DOHH2 (cell line): ENCODE measurements at regions not wholly inside any gene's neighbourhood (a gene's known extent, or its start where the extent isn't known, plus 50 kb on each side); places are given as distances from the start of the nearest gene placed in this dataset.

ENCODE experiments used
- H3F3A ChIP-seq: fragments of 200-600 bp; sonication (generic), shearing (Covaris generic); 2 replicates; pipeline ENCODE4 v1.6.0; 2016; ENCODE audit warnings: antibody characterized with exemption, mild to moderate bottlenecking; ENCODE audit not compliant: control insufficient read depth, insufficient read depth
- H3K27ac ChIP-seq: fragments of 200-600 bp; sonication (generic); 2 replicates; pipeline ENCODE4 v1.5.1; 2014; ENCODE audit warnings: low read depth, mild to moderate bottlenecking, low read length, moderate library complexity
- H3K27me3 ChIP-seq: fragments of 200-600 bp; sonication (generic); 2 replicates; pipeline ENCODE4 v1.6.1; 2014; ENCODE audit warnings: mild to moderate bottlenecking, low read length, mixed read lengths; ENCODE audit not compliant: control insufficient read depth
- H3K36me3 ChIP-seq: fragments of 200-600 bp; sonication (generic); 2 replicates; pipeline ENCODE4 v1.6.1; 2014; ENCODE audit warnings: mild to moderate bottlenecking, low read length, moderate library complexity, mixed read lengths; ENCODE audit not compliant: control insufficient read depth
- H3K4me1 ChIP-seq: fragments of 200-600 bp; sonication (generic); 2 replicates; pipeline ENCODE4 v1.6.1; 2014; ENCODE audit warnings: mild to moderate bottlenecking, low read length, mixed read lengths; ENCODE audit not compliant: control insufficient read depth
- H3K4me2 ChIP-seq: fragments of 200-600 bp; sonication (generic); 2 replicates; pipeline ENCODE4 v1.6.0; 2014; ENCODE audit warnings: mild to moderate bottlenecking, low read length, moderate library complexity
- H3K4me3 ChIP-seq: fragments of 200-600 bp; sonication (generic); 2 replicates; pipeline ENCODE4 v1.5.1; 2014; ENCODE audit warnings: mild to moderate bottlenecking, low read length, mixed read lengths
- H3K79me2 ChIP-seq: fragments of 200-600 bp; sonication (generic); 2 replicates; pipeline ENCODE4 v1.6.1; 2014; ENCODE audit warnings: mild to moderate bottlenecking, low read length, mixed read lengths; ENCODE audit not compliant: control insufficient read depth
- H3K9me2 ChIP-seq: fragments of 200-600 bp; sonication (generic); replicated peaks from 2 replicates; pipeline ENCODE4 v1.6.1; 2014; ENCODE audit warnings: mild to moderate bottlenecking, low read length, mixed read lengths; ENCODE audit not compliant: control insufficient read depth
- H3K9me3 ChIP-seq: fragments of 200-600 bp; sonication (generic); 2 replicates; pipeline ENCODE4 v1.6.1; 2014; ENCODE audit warnings: antibody characterized with exemption, low read length, mixed read lengths; ENCODE audit not compliant: control insufficient read depth, insufficient read depth
- H4K20me1 ChIP-seq: fragments of 200-600 bp; sonication (generic); 2 replicates; pipeline ENCODE4 v1.6.0; 2014; ENCODE audit warnings: low read depth, mild to moderate bottlenecking, antibody characterized with exemption, low read length, moderate library complexity; ENCODE audit not compliant: control insufficient read depth, insufficient read depth
- EZH2phosphoT487 ChIP-seq: fragments of 200-600 bp; sonication (generic); IDR thresholded peaks from 2 replicates; pipeline ENCODE4 v1.6.1; 2017; ENCODE audit warnings: borderline replicate concordance, mild to moderate bottlenecking, antibody characterized with exemption, low read length, moderate library complexity, mixed read lengths
- TF ChIP-seq, protein P1 (sequence below): fragments of 200-600 bp; sonication (generic); IDR thresholded peaks from one replicate; pipeline ENCODE4 v1.5.1; 2014; ENCODE audit warnings: antibody characterized with exemption, mild to moderate bottlenecking, low read depth, low read length; ENCODE audit not compliant: poor library complexity, severe bottlenecking

DNA sequence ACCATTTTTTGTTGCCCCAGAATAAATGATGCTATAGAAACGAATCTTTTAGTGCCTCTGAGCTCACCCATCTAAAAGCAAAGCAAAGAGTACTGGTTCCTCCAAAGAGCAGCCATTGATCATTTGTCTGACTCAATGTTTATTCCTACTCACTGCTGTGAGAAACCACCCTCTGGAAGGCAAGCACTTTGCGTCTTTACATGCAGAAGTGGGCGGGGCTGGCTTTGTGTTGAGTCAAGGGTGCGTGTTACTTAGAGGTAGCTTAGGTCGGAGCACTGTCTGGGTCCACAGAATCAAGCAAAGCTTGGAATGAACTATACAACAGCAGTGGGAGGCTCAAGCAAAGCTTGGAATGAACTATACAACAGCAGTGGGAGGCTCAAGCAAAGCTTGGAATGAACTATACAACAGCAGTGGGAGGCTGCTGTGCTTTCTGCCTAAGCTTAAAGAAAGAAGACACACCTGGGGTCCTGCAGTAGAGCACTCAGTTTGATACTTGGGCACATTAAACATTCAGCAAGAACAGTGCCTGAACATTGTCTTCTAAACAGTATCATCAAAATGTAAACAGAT, 77.2 kb upstream of the PRICKLE1 start:
- Histone ChIP-seq H4K20me1 (no peaks in the 10 kb centered on the region), H3F3A (no peaks in the 10 kb centered on the region), H3K4me3 (no peak overlapping the region), H3K27ac (no peak overlapping the region), H3K4me1 (no peaks in the 10 kb centered on the region), H3K36me3 (no peaks in the 10 kb centered on the region), H3K9me3 (no peaks in the 10 kb centered on the region), H3K9me2 (no peaks in the 10 kb centered on the region), H3K4me2 (no peak overlapping the region), H3K79me2 (no peaks in the 10 kb centered on the region), H3K27me3 (no peaks in the 10 kb centered on the region)
- TF ChIP-seq EZH2phosphoT487: no peak
- TF ChIP-seq, protein P1, sequence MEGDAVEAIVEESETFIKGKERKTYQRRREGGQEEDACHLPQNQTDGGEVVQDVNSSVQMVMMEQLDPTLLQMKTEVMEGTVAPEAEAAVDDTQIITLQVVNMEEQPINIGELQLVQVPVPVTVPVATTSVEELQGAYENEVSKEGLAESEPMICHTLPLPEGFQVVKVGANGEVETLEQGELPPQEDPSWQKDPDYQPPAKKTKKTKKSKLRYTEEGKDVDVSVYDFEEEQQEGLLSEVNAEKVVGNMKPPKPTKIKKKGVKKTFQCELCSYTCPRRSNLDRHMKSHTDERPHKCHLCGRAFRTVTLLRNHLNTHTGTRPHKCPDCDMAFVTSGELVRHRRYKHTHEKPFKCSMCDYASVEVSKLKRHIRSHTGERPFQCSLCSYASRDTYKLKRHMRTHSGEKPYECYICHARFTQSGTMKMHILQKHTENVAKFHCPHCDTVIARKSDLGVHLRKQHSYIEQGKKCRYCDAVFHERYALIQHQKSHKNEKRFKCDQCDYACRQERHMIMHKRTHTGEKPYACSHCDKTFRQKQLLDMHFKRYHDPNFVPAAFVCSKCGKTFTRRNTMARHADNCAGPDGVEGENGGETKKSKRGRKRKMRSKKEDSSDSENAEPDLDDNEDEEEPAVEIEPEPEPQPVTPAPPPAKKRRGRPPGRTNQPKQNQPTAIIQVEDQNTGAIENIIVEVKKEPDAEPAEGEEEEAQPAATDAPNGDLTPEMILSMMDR: no peak

DNA sequence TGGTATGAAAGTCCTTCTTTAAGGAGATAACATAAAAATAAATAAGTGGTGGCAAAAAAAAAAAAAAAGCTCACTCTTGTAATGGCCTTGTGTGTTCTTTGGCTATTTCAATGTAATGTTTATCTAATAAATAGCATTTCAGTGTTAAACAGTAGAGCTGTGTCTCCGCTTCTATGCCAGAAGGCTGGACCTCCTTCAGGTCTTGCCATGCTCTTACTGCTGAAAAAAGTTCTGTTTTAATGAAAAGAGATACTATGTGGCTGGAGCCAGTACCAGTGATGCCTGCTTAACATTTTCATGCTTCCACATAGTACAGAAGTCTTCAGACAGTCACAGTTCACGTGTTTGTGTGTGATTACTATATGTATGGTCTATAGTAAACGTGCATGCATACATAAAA, 74.1 kb upstream of the PRICKLE1 start:
- no peak overlapping the region for H3K4me3 ChIP-seq
- no peaks in the 10 kb centered on the region for H3K36me3 ChIP-seq
- H4K20me1 ChIP-seq: no peaks in the 10 kb centered on the region

DNA sequence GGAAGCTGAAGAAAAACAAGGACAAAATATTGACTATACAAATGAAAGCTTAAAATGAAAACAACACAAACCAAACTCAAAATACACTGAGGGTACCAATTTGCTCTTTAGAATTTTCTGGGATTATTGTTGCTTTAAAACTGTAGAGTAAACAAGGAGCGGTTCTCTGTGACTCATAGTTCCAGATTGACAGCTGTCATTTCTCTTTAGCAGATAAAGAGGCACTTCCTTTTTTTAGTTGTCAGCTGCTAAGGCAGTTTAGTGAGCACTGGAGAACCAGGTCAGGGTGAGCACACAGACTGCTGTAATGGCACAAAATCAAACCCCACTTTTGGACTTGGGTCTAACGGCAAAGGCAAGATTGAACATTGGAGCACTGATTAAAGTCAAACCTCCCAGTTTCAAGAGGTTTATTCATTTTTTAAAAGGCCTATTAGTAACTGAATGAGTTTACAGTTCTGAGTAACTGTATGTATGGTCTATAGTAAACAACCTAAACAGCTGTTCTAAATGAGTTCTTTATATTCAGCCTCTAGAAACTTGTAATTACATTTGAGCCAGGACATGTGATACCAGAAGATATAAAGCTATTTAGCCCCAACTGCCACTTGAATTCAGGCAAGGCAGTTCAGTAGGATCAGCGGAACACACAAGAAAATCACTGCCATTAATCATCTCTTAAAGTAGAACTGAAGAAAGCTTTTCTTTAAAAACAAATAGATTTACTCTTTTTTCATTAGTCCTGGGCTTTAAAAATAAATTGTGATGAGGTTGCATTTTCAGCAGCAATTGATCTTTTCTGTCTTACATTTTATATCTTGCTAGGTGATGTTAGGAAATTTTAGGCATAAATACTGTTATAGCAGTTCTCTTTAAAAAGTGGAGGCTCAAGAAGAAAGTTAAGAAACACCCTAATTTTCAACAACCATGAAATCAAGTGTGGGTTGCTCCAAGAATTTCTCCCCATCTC, 71.7 kb upstream of the PRICKLE1 start:
- Histone ChIP-seq H3K4me3 (no peak overlapping the region), H3K4me2 (no peak overlapping the region), H3K79me2 (no peaks in the 10 kb centered on the region), H4K20me1 (no peaks in the 10 kb centered on the region), H3K9me3 (no peaks in the 10 kb centered on the region), H3K4me1 (no peaks in the 10 kb centered on the region), H3K27ac (no peak overlapping the region), H3F3A (no peaks in the 10 kb centered on the region), H3K9me2 (no peaks in the 10 kb centered on the region), H3K27me3 (no peaks in the 10 kb centered on the region), H3K36me3 (no peaks in the 10 kb centered on the region)
- TF ChIP-seq EZH2phosphoT487: no peak
- TF ChIP-seq, protein P1: no peak

More for the DNA sequence above, 74.1 kb upstream of the PRICKLE1 start:
- H3K27me3 ChIP-seq: no peaks in the 10 kb centered on the region
- no peaks in the 10 kb centered on the region for H3K4me1 ChIP-seq
- no peak for TF ChIP-seq EZH2phosphoT487
- TF ChIP-seq, protein P1: no peak
- H3K4me2 ChIP-seq: no peak overlapping the region
- no peaks in the 10 kb centered on the region for H3K79me2 ChIP-seq
- no peaks in the 10 kb centered on the region for H3K9me2 ChIP-seq
- H3F3A ChIP-seq: no peaks in the 10 kb centered on the region
- H3K27ac ChIP-seq: no peak overlapping the region
- no peaks in the 10 kb centered on the region for H3K9me3 ChIP-seq
